Motor neuron (in vitro differentiated cells): ENCODE measurements at regions not wholly inside any gene's neighbourhood (a gene's known extent, or its start where the extent isn't known, plus 50 kb on each side); places are given as distances from the start of the nearest gene placed in this dataset.

ENCODE experiments used
- ATAC-seq, 8 experiments: fragments of 200-7000 bp; cut with Tn5 transposase; replicated peaks in 6 of 8; 2 replicates each; pipeline ENCODE4 v1.8.0; 2021; ENCODE audit warnings: mild to moderate bottlenecking in 8 of 8, moderate library complexity in 8 of 8
- H3K27ac ChIP-seq, 2 donors: fragments of 250-450 bp; sonication (Bioruptor Pico); 2 replicates each; pipeline ENCODE4 v1.9.0; 2021; ENCODE audit warnings: antibody characterized with exemption in 2 of 2, mild to moderate bottlenecking in 2 of 2, moderate library complexity in 1 of 2
- H3K4me1 ChIP-seq, 2 donors: fragments of 250-450 bp; sonication (Bioruptor Pico); replicated peaks in 1 of 2; 2 replicates each; pipeline ENCODE4 v1.6.1; 2021; ENCODE audit warnings: antibody characterized with exemption in 2 of 2, mild to moderate bottlenecking in 2 of 2, moderate library complexity in 1 of 2
- H3K4me3 ChIP-seq, 5 donors: fragments of 250-450 bp; sonication (Bioruptor Pico); 2 replicates each; pipeline ENCODE4 v1.9.0; 2021; ENCODE audit warnings: antibody characterized with exemption in 5 of 5, mild to moderate bottlenecking in 5 of 5, moderate library complexity in 4 of 5
- WGBS, 10 experiments: fragments of 450-650 bp; shearing (Covaris generic); methylation state at CpG; one replicate each; pipeline ENCODE4 v1.0.0; 2022; 5-methylcytosine and 5-hydroxymethylcytosine counted together
- in situ Hi-C, 9 experiments: fragments of 400-800 bp; cut with MboI; loops; one replicate each; pipeline ENCODE4 v1.15.0; 2021; ENCODE audit warnings: low sequenced_read_pairs in 9 of 9, low pct_unique_long_range_greater_than_20kb in 2 of 9; ENCODE audit not compliant: unreplicated experiment in 9 of 9

DNA sequence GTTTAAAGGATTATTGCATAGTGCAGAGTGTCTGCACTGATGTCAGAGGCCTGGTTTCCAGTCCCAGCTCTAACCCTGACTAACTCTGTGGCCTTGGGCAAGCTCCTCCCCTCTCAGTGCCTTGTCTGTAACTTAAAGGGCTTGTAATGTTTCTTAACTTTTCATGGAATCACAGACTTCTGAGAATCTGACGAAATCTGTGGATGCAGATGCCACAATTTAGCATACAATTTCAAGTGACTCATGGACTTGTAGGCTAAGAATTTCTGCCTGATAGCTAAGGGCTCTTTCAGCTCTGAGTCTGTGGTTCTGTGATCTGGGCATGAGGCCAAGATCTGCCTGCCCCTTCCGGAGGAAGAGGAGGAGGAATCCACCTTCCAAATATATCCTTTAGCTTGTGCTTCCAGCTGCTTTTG is 236.9 kb downstream of the AR start:
- ATAC-seq = peak in 6 of 8 experiments; percentile 17 to 95 (median 70)
- Histone ChIP-seq H3K27ac (no peak overlapping the region), H3K4me1 (no peaks in the 10 kb centered on the region), H3K4me3 (no peak overlapping the region)
- 0 to 40% (median 17%) methylated on average over 1 to 2 of the region's 2 CpGs; no CpG with 5 or more reads in 7 of the 10 experiments for WGBS, 10 experiments
- in situ Hi-C loops = no loop called here

DNA sequence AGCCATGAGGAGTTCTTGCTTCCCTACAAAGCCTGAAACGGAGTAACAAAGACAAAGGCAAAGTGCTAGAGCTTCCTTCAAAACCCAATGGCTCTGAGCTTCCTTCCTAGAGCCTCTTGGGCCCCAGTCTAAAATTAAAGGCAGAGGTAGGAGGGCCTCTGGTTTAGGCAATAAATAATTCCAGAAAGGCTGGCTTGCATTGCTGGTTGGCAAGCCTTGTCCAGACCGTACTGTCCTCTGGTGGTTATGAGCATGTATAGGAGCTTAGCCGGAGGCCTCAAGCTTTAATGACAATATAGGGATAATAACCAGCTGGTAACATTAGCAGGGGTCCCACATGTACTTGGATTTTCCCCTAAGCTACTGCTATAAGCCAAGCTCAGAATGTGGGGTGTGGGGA is 237.3 kb downstream of the AR start:
- peak in 3 of 8 experiments; percentile 30 to 53 (median 52) for ATAC-seq
- H3K4me1 ChIP-seq = no peaks in the 10 kb centered on the region
- no peak overlapping the region for H3K4me3 ChIP-seq
- 0 to 80% (median 20%) methylated on average over 1 to 2 of the region's 3 CpGs; no CpG with 5 or more reads in 5 of the 10 experiments for WGBS, 10 experiments
- no peak overlapping the region for H3K27ac ChIP-seq
- in situ Hi-C loops = no loop called here

DNA sequence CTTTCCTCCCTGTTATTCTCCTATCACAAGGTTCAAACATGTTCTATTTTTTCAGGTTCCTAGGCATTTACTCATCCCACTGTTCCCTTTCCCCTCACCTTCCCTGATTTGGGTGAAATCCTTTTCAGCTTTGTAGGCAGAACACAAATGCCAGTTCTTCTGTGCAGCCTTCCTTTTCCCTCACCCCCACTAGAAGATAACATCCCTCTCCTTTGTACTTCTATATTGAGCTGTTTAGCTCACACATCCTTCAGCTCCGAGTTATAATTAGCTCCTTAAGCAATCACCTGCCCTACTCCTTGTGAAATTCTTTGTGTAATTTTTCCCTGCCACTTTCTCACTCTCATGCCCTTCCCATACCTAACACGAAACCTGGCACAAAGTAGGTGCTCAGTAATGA is 240.9 kb downstream of the AR start:
- no peak for ATAC-seq
- no peak overlapping the region for H3K27ac ChIP-seq
- H3K4me1 ChIP-seq = no peaks in the 10 kb centered on the region
- in situ Hi-C loops = no loop called here
- WGBS, 10 experiments = 0 to 60% (median 49%) methylated on average over 1 to 2 of the region's 2 CpGs; no CpG with 5 or more reads in 5 of the 10 experiments
- H3K4me3 ChIP-seq = no peak overlapping the region

DNA sequence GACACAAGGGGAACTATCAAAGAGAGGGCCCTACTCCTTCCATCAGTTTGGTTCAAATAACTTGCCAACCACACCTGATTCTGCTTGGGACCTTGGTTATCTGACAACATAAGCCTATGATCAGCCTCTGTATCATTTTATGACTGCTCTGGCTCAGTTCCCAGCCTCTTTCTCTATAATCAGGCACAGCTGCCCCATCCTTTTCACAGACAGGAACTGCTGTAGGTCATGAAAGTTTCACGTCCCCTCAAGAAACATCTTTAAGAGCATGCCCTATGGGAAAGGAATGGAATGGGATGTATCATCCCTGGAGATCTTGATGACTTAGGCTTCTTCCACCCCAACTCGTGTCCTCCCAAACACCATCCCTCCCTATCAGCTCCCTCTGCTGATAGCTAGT is 243.4 kb downstream of the AR start:
- no peak for ATAC-seq
- in situ Hi-C loops = no loop called here
- H3K27ac ChIP-seq = no peak overlapping the region
- no peaks in the 10 kb centered on the region for H3K4me1 ChIP-seq
- H3K4me3 ChIP-seq = no peak overlapping the region
- 0 to 47% methylated on average over 1 to 2 of the region's 2 CpGs; no CpG with 5 or more reads in 8 of the 10 experiments for WGBS, 10 experiments

DNA sequence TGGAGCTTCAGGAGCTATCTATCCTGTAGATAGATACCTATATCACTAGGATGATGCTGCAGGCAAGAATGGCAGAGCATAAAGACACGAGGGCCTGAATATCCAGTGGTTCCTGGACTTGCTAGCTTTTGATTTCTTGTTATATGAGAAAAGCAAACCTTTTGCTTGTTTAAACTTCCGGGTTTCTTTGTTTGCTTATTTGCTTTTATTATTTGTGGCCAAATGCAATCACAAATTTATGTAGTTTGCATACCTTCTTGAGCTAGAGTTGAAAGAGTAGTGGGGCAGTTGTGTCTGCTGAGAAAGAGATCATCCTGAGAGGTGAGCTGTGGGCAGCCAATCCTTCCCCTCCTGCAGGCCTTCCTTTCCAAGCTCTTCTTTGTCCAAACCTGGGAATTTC is 245.7 kb downstream of the AR start:
- no peak for ATAC-seq
- in situ Hi-C loops = no loop called here
- H3K4me3 ChIP-seq = no peak overlapping the region
- H3K4me1 ChIP-seq = no peaks in the 10 kb centered on the region
- whole genome bisulfite sequencing, 10 experiments = 0 to 100% (median 39%) methylated on average over 1 to 2 of the region's 2 CpGs; no CpG with 5 or more reads in 5 of the 10 experiments
- no peak overlapping the region for H3K27ac ChIP-seq
